Mesendoderm (in vitro differentiated cells): ENCODE measurements at regions not wholly inside any gene's neighbourhood (a gene's known extent, or its start where the extent isn't known, plus 50 kb on each side); places are given as distances from the start of the nearest gene placed in this dataset.
"Not testable (repeated sequence)": the region's sequence is repeated elsewhere in the genome, so short reads cannot be mapped to it uniquely, and the experiment has no call there.

ENCODE experiments used
- DNase-seq: peaks from one replicate; pipeline ENCODE4 v3.0.0; 2013
- H2AK5ac ChIP-seq: 2 replicates; pipeline ENCODE4 v1.6.1; 2013; ENCODE audit warnings: low read length, inconsistent platforms
- H2BK120ac ChIP-seq: 2 replicates; pipeline ENCODE4 v1.6.1; 2013; ENCODE audit warnings: low read depth, mild to moderate bottlenecking, low read length, moderate library complexity, mixed read lengths
- H2BK15ac ChIP-seq: replicated peaks from 2 replicates; pipeline ENCODE4 v1.6.1; 2013; ENCODE audit warnings: low read depth, mild to moderate bottlenecking, moderate library complexity
- H2BK5ac ChIP-seq: 2 replicates; pipeline ENCODE4 v1.6.1; 2013; ENCODE audit warnings: low read length, inconsistent platforms
- H3K18ac ChIP-seq: 2 replicates; pipeline ENCODE4 v1.6.1; 2013; ENCODE audit warnings: mild to moderate bottlenecking, low read length, mixed read lengths
- H3K23ac ChIP-seq: one replicate; pipeline ENCODE4 v1.6.1; 2013; ENCODE audit warnings: low read length
- H3K27ac ChIP-seq: 2 replicates; pipeline ENCODE4 v1.5.1; 2013; ENCODE audit warnings: low read depth, mild to moderate bottlenecking, inconsistent platforms, low read length, moderate library complexity
- H3K27me3 ChIP-seq: 2 replicates; pipeline ENCODE4 v1.6.1; 2013; ENCODE audit warnings: low read length, control low read depth, mild to moderate bottlenecking, inconsistent platforms; ENCODE audit not compliant: insufficient read depth, poor library complexity
- H3K36me3 ChIP-seq: 2 replicates; pipeline ENCODE4 v1.6.1; 2013; ENCODE audit warnings: low read length, inconsistent platforms; ENCODE audit not compliant: control insufficient read depth, insufficient read depth
- H3K4ac ChIP-seq: one replicate; pipeline ENCODE4 v1.6.1; 2013; ENCODE audit warnings: low read depth, mild to moderate bottlenecking, low read length, moderate library complexity
- H3K4me1 ChIP-seq: 2 replicates; pipeline ENCODE4 v1.6.1; 2013; ENCODE audit warnings: low read depth, low read length, inconsistent platforms; ENCODE audit not compliant: control insufficient read depth
- H3K4me2 ChIP-seq: 2 replicates; pipeline ENCODE4 v1.6.1; 2013; ENCODE audit warnings: low read length
- H3K4me3 ChIP-seq: 2 replicates; pipeline ENCODE4 v1.5.1; 2013; ENCODE audit warnings: mild to moderate bottlenecking, low read length
- H3K56ac ChIP-seq: one replicate; pipeline ENCODE4 v1.6.1; 2013; ENCODE audit warnings: low read length
- H3K79me1 ChIP-seq: 2 replicates; pipeline ENCODE4 v1.6.1; 2013; ENCODE audit warnings: low read length, inconsistent platforms
- H3K79me2 ChIP-seq: 2 replicates; pipeline ENCODE4 v1.6.1; 2013; ENCODE audit warnings: mild to moderate bottlenecking, low read length; ENCODE audit not compliant: control insufficient read depth, insufficient read depth
- H3K9ac ChIP-seq: 2 replicates; pipeline ENCODE4 v1.6.1; 2013; ENCODE audit warnings: low read length, inconsistent platforms
- H4K5ac ChIP-seq: one replicate; pipeline ENCODE4 v1.6.1; 2013; ENCODE audit warnings: low read length
- H4K8ac ChIP-seq: one replicate; pipeline ENCODE4 v1.6.1; 2013; ENCODE audit warnings: low read depth, mild to moderate bottlenecking, control low read depth, low read length, moderate library complexity
- WGBS: extraction: QIAGEN DNeasy Blood & Tissue Kit; methylation state at CpG from one replicate; pipeline ENCODE4 v1.1.7; 2013; ENCODE audit warnings: low lambda C conversion rate, missing lambda C conversion rate; ENCODE audit not compliant: insufficient coverage; ENCODE audit errors: extremely low coverage; 5-methylcytosine and 5-hydroxymethylcytosine counted together

DNA sequence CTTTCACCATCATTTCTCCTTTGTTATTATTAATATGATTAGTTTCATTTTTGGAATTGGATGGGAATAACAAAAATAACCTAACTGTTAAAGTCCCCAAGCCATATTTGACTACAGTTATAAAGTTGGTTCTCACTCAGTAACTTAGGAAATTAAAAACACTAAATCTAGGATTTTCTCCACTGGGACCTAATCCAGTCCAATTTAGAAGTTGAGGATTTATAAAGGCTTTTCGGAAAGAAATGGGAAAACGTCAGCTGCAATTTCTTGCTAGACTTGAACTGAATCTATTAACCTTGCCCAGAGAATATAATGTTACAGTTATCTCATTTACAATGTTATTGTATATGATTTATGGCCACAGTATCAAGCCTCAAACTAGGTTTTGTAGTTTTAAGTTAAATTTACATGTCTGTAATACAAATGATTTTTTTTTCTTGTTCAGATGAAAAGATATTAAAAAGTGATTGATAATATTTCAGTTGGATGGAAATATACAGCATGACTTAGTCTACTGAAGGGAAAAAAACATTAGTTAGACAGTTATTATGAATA lies 524.3 kb upstream of the GRAMD2B start:
- DNase-seq: no peak
- Histone ChIP-seq H3K9ac (no peak overlapping the region), H4K5ac (no peak overlapping the region), H2BK120ac (no peak overlapping the region), H3K56ac (no peak overlapping the region), H3K4me2 (no peak overlapping the region), H2BK15ac (no peak overlapping the region), H3K4me1 (no peaks in the 10 kb centered on the region), H3K79me1 (no peaks in the 10 kb centered on the region), H2AK5ac (no peak overlapping the region), H3K4me3 (no peak overlapping the region), H3K27ac (no peak overlapping the region), H3K4ac (no peak overlapping the region), H3K18ac (no peak overlapping the region), H4K8ac (no peak overlapping the region), H2BK5ac (no peak overlapping the region), H3K79me2 (no peaks in the 10 kb centered on the region), H3K27me3 (no peaks in the 10 kb centered on the region), H3K36me3 (no peaks in the 10 kb centered on the region), H3K23ac (no peak overlapping the region)
- WGBS: no CpG with 5 or more reads among the region's 2 CpGs

DNA sequence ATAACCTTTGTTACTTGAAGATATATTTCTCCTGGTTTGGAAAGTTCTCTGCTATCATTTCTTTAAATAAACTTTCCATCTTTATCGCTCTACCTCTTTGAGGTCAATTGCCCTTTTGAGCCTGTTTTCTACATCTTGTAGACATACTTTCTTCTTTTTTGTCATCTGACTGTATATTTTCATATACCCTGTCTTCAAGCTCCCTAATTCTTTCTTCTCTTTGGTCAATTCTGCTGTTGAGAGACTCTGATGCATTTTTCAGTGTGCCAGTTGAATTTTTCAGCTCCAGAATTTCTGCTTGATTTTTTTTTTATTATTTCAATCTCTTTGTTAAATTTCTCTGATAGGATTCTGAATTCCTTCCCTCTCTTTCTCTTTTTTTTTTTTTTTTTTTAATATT lies 511.2 kb upstream of the GRAMD2B start:
- H3K27me3 ChIP-seq: no peaks in the 10 kb centered on the region
- H3K4me2 ChIP-seq: no peak overlapping the region
- no peak overlapping the region for H4K5ac ChIP-seq
- no peaks in the 10 kb centered on the region for H3K36me3 ChIP-seq
- H3K56ac ChIP-seq: no peak overlapping the region
- H2BK120ac ChIP-seq: no peak overlapping the region
- no peak overlapping the region for H3K27ac ChIP-seq
- no peak overlapping the region for H3K4me3 ChIP-seq
- no peak overlapping the region for H3K18ac ChIP-seq
- H3K23ac ChIP-seq: no peak overlapping the region
- H3K4ac ChIP-seq: no peak overlapping the region
- no peaks in the 10 kb centered on the region for H3K79me1 ChIP-seq
- no peak overlapping the region for H4K8ac ChIP-seq
- no peaks in the 10 kb centered on the region for H3K4me1 ChIP-seq
- H2BK5ac ChIP-seq: no peak overlapping the region
- no CpG with 5 or more reads among the region's 1 CpG for WGBS
- no peak overlapping the region for H2AK5ac ChIP-seq
- DNase-seq: no peak
- no peaks in the 10 kb centered on the region for H3K79me2 ChIP-seq
- H2BK15ac ChIP-seq: no peak overlapping the region
- H3K9ac ChIP-seq: no peak overlapping the region

DNA sequence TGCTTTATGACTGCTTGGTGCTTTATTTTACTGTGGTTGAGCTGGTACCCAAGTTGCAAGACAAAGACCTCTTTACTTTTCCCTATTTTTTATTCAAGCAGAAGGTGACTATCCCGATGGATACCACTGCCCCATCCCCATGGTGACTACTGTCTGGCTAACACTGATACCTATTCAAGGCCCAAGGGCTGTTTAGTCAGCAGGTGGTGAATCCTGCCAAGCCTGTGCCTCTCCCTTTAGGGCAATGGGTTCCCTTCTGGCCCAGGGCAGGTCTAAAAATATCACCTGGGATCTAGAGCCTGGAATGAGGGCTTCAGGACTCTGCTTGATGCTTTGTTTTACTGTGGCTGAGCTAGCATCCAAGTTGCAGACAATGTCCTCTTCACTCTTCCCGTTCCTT lies 510.0 kb upstream of the GRAMD2B start:
- H4K5ac ChIP-seq: no peak overlapping the region
- no peak overlapping the region for H3K4ac ChIP-seq
- H2BK5ac ChIP-seq: no peak overlapping the region
- H3K4me2 ChIP-seq: no peak overlapping the region
- H2BK15ac ChIP-seq: no peak overlapping the region
- H3K18ac ChIP-seq: no peak overlapping the region
- no peak overlapping the region for H3K23ac ChIP-seq
- no peak overlapping the region for H3K27ac ChIP-seq
- no peak overlapping the region for H4K8ac ChIP-seq
- no peaks in the 10 kb centered on the region for H3K4me1 ChIP-seq
- no peaks in the 10 kb centered on the region for H3K36me3 ChIP-seq
- H3K9ac ChIP-seq: no peak overlapping the region
- H2BK120ac ChIP-seq: no peak overlapping the region
- no peaks in the 10 kb centered on the region for H3K79me2 ChIP-seq
- no peak overlapping the region for H3K4me3 ChIP-seq
- no peak for DNase-seq
- H3K79me1 ChIP-seq: no peaks in the 10 kb centered on the region
- no CpG with 5 or more reads among the region's 2 CpGs for WGBS
- no peak overlapping the region for H3K56ac ChIP-seq
- H2AK5ac ChIP-seq: no peak overlapping the region
- H3K27me3 ChIP-seq: no peaks in the 10 kb centered on the region

DNA sequence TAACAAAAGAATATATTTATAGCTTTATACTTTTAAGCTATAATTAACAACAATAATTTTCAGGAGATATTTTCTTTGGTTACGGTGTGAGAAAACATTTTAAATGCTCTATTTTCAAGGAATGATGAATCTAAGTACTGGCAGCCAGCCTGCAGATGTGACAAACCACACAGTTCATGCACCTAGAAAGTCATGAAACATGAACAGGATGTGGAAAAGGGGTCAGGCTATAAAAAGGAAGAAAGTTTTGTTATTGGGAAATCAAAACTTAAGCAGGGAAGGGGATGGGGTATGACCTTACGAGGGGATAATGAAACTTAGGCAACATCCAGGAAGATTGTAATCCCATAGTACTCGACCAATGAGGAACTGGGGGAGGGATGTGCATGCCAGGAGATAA lies 508.7 kb upstream of the GRAMD2B start:
- H2BK120ac ChIP-seq: no peak overlapping the region
- H2BK15ac ChIP-seq: no peak overlapping the region
- no peak overlapping the region for H3K27ac ChIP-seq
- no peaks in the 10 kb centered on the region for H3K79me1 ChIP-seq
- H3K27me3 ChIP-seq: no peaks in the 10 kb centered on the region
- no peak overlapping the region for H3K9ac ChIP-seq
- no peak overlapping the region for H3K56ac ChIP-seq
- no peak overlapping the region for H3K4ac ChIP-seq
- H2BK5ac ChIP-seq: no peak overlapping the region
- no peaks in the 10 kb centered on the region for H3K79me2 ChIP-seq
- no peak overlapping the region for H4K5ac ChIP-seq
- DNase-seq: no peak
- H4K8ac ChIP-seq: no peak overlapping the region
- WGBS: no CpG with 5 or more reads among the region's 3 CpGs
- H3K23ac ChIP-seq: no peak overlapping the region
- H3K18ac ChIP-seq: no peak overlapping the region
- no peak overlapping the region for H2AK5ac ChIP-seq
- no peak overlapping the region for H3K4me2 ChIP-seq
- H3K4me1 ChIP-seq: no peaks in the 10 kb centered on the region
- H3K36me3 ChIP-seq: no peaks in the 10 kb centered on the region
- no peak overlapping the region for H3K4me3 ChIP-seq

DNA sequence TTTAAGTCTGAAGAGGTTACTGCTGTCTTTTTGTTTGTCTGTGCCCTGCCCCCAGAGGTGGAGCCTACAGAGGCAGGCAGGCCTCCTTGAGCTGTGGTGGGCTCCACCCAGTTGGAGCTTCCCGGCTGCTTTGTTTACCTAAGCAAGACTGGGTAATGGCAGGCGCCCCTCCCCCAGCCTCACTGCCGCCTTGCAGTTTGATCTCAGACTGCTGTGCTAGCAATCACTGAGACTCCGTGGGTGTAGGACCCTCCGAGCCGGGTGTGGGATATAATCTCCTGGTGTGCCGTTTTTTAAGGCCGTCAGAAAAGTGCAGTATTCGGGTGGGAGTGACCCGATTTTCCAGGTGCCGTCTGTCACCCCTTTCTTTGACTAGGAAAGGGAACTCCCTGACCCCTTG lies 499.3 kb upstream of the GRAMD2B start:
- not testable (repeated sequence) for H2BK120ac ChIP-seq, H3K27me3 ChIP-seq, H3K4me3 ChIP-seq, H3K79me1 ChIP-seq, H3K9ac ChIP-seq, H3K4me2 ChIP-seq, H3K36me3 ChIP-seq, H4K5ac ChIP-seq, H4K8ac ChIP-seq, H2AK5ac ChIP-seq, H3K56ac ChIP-seq, H3K4me1 ChIP-seq, H2BK5ac ChIP-seq, H2BK15ac ChIP-seq, H3K18ac ChIP-seq, H3K79me2 ChIP-seq, H3K4ac ChIP-seq, H3K23ac ChIP-seq, H3K27ac ChIP-seq, DNase-seq
- no CpG with 5 or more reads among the region's 11 CpGs for WGBS

DNA sequence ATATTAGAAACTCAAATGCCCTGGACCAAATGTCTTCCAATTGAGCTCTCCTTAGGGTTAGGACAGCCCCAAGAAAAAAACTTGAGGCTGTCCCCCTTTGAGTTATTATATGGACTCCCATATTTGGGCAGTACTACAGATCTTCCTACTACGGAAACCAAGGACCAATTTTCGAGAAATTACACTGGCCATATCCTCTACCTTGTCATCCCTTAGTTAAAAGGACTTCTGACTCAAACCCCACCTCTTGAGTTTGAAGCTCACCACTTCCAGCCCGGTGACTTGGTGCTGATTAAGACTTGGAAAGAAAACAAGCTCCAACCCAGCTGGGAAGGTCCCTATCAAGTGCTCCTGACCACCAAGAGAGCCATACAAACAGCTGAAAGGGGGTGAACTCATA lies 497.0 kb upstream of the GRAMD2B start:
- Histone ChIP-seq H4K5ac (no peak overlapping the region), H3K4me2 (no peak overlapping the region), H2BK15ac (no peak overlapping the region), H2BK120ac (no peak overlapping the region), H3K18ac (no peak overlapping the region), H3K56ac (no peak overlapping the region), H4K8ac (no peak overlapping the region), H3K23ac (no peak overlapping the region), H3K4me1 (no peaks in the 10 kb centered on the region), H2AK5ac (no peak overlapping the region), H3K27me3 (no peaks in the 10 kb centered on the region), H3K4ac (no peak overlapping the region), H3K79me2 (no peaks in the 10 kb centered on the region), H3K27ac (no peak overlapping the region), H3K4me3 (no peak overlapping the region), H2BK5ac (no peak overlapping the region), H3K36me3 (no peaks in the 10 kb centered on the region), H3K79me1 (no peaks in the 10 kb centered on the region), H3K9ac (no peak overlapping the region)
- no CpG with 5 or more reads among the region's 3 CpGs for WGBS
- DNase-seq: no peak
